ENCODE measurements at regions not wholly inside any gene's neighbourhood (a gene's known extent, or its start where the extent isn't known, plus 50 kb on each side); places are given as distances from the start of the nearest gene placed in this dataset.
"Not testable (repeated sequence)": the region's sequence is repeated elsewhere in the genome, so short reads cannot be mapped to it uniquely, and the experiment has no call there.

GRCh38 chr11:134939031-134939430, 527.0 kb upstream of the B3GAT1 start:
- no peak overlapping the region for H2AFZ ChIP-seq
- BruUV-seq (replicated peaks) = no TSS peak
- intact Hi-C loops (cut with micrococcal nuclease; ENCODE audit: unreplicated experiment) = no loop called here
- no peak overlapping the region for H3K27ac ChIP-seq
- H3F3A ChIP-seq (ENCODE audit: insufficient read depth, low read depth) = no peaks in the 10 kb centered on the region
- DNase-seq = no peak
- peaks cover 30% of the 10 kb centered on the region for H3K27me3 ChIP-seq (ENCODE audit: insufficient read depth, low read depth)
- no peaks in the 10 kb centered on the region for H3K4me1 ChIP-seq (replicated peaks; ENCODE audit: insufficient read depth)
- H3K4me2 ChIP-seq = no peak overlapping the region
- H3K9me2 ChIP-seq (ENCODE audit: insufficient read depth) = no peaks in the 10 kb centered on the region
- H3K79me2 ChIP-seq (ENCODE audit: low read depth) = no peaks in the 10 kb centered on the region
- TF ChIP-seq, protein P1, sequence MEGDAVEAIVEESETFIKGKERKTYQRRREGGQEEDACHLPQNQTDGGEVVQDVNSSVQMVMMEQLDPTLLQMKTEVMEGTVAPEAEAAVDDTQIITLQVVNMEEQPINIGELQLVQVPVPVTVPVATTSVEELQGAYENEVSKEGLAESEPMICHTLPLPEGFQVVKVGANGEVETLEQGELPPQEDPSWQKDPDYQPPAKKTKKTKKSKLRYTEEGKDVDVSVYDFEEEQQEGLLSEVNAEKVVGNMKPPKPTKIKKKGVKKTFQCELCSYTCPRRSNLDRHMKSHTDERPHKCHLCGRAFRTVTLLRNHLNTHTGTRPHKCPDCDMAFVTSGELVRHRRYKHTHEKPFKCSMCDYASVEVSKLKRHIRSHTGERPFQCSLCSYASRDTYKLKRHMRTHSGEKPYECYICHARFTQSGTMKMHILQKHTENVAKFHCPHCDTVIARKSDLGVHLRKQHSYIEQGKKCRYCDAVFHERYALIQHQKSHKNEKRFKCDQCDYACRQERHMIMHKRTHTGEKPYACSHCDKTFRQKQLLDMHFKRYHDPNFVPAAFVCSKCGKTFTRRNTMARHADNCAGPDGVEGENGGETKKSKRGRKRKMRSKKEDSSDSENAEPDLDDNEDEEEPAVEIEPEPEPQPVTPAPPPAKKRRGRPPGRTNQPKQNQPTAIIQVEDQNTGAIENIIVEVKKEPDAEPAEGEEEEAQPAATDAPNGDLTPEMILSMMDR (conservative IDR thresholded peaks at IDR 0.05) = no peak
- TF ChIP-seq EZH2 (IDR thresholded peaks at IDR 0.05; ENCODE audit: low read depth) = no peak
- CTCF ChIA-PET = no interaction called here
- H3K4me3 ChIP-seq = no peak overlapping the region
- no peaks in the 10 kb centered on the region for H4K20me1 ChIP-seq (ENCODE audit: insufficient read depth)
- H3K36me3 ChIP-seq (ENCODE audit: low read depth) = no peaks in the 10 kb centered on the region
- POLR2A ChIA-PET (ENCODE audit: unreplicated experiment) = no interaction called here
- no peaks in the 10 kb centered on the region for H3K9me3 ChIP-seq (ENCODE audit: insufficient read depth, low read depth)

GRCh38 chr11:134938212-134938611, 526.2 kb upstream of the B3GAT1 start:
- TF ChIP-seq, protein P1 (conservative IDR thresholded peaks at IDR 0.05) = no peak
- TF ChIP-seq EZH2 (IDR thresholded peaks at IDR 0.05; ENCODE audit: low read depth) = no peak
- Histone ChIP-seq H3K4me2 (no peak overlapping the region), H3K9me3 (ENCODE audit: insufficient read depth, low read depth) (no peaks in the 10 kb centered on the region), H4K20me1 (ENCODE audit: insufficient read depth) (no peaks in the 10 kb centered on the region), H3K79me2 (ENCODE audit: low read depth) (no peaks in the 10 kb centered on the region), H3K9me2 (ENCODE audit: insufficient read depth) (no peaks in the 10 kb centered on the region), H3K27ac (no peak overlapping the region), H3K36me3 (ENCODE audit: low read depth) (no peaks in the 10 kb centered on the region), H3K4me3 (no peak overlapping the region), H3F3A (ENCODE audit: insufficient read depth, low read depth) (no peaks in the 10 kb centered on the region), H3K4me1 (replicated peaks; ENCODE audit: insufficient read depth) (no peaks in the 10 kb centered on the region), H3K27me3 (ENCODE audit: insufficient read depth, low read depth) (peaks cover 25% of the 10 kb centered on the region), H2AFZ (no peak overlapping the region)
- ChIA-PET POLR2A (ENCODE audit: unreplicated experiment) (no interaction called here), CTCF (no interaction called here)
- DNase-seq = no peak
- intact Hi-C loops (cut with micrococcal nuclease; ENCODE audit: unreplicated experiment) = no loop called here
- no TSS peak for BruUV-seq (replicated peaks)

DNA sequence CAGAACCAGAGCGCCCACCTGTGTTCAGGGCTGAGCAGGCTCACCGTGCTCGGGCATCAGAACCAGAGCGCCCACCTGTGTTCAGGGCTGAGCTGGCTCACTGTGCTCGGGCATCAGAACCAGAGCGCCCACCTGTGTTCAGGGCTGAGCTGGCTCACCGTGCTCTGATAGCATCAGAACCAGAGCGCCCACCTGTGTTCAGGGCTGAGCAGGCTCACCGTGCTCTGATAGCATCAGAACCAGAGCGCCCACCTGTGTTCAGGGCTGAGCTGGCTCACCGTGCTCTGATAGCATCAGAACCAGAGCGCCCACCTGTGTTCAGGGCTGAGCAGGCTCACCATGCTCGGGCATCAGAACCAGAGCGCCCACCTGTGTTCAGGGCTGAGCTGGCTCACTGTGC, 525.2 kb upstream of the B3GAT1 start:
- BruUV-seq (replicated peaks); H3K4me1 ChIP-seq (replicated peaks; ENCODE audit: insufficient read depth); H3K9me2 ChIP-seq (ENCODE audit: insufficient read depth); POLR2A ChIA-PET (ENCODE audit: unreplicated experiment); H3K4me2 ChIP-seq; CTCF ChIA-PET; H4K20me1 ChIP-seq (ENCODE audit: insufficient read depth); DNase-seq; H3K79me2 ChIP-seq (ENCODE audit: low read depth); H3F3A ChIP-seq (ENCODE audit: insufficient read depth, low read depth); H3K9me3 ChIP-seq (ENCODE audit: insufficient read depth, low read depth); H3K4me3 ChIP-seq; H2AFZ ChIP-seq; intact Hi-C loops (cut with micrococcal nuclease; ENCODE audit: unreplicated experiment); H3K27ac ChIP-seq; H3K36me3 ChIP-seq (ENCODE audit: low read depth): not testable (repeated sequence)
- H3K27me3 ChIP-seq (ENCODE audit: insufficient read depth, low read depth) = peaks cover 25% of the 10 kb centered on the region

- no peak for DNase-seq
- Histone ChIP-seq H3K4me1 (replicated peaks; ENCODE audit: insufficient read depth) (no peaks in the 10 kb centered on the region), H2AFZ (no peak overlapping the region), H3K9me2 (ENCODE audit: insufficient read depth) (no peaks in the 10 kb centered on the region), H3K27ac (no peak overlapping the region), H3K9me3 (ENCODE audit: insufficient read depth, low read depth) (0 out of 2 replicates have a peak, but pooled peaks cover 5% of the 10 kb centered on the region), H3K79me2 (ENCODE audit: low read depth) (no peaks in the 10 kb centered on the region), H3K36me3 (ENCODE audit: low read depth) (no peaks in the 10 kb centered on the region), H3F3A (ENCODE audit: insufficient read depth, low read depth) (no peaks in the 10 kb centered on the region), H3K4me3 (no peak overlapping the region), H3K4me2 (no peak overlapping the region), H3K27me3 (ENCODE audit: insufficient read depth, low read depth) (peaks cover 27% of the 10 kb centered on the region), H4K20me1 (ENCODE audit: insufficient read depth) (no peaks in the 10 kb centered on the region)
- ChIA-PET POLR2A (ENCODE audit: unreplicated experiment) (no interaction called here), CTCF (no interaction called here)
- no peak for TF ChIP-seq EZH2 (IDR thresholded peaks at IDR 0.05; ENCODE audit: low read depth)
- TF ChIP-seq, protein P1 (conservative IDR thresholded peaks at IDR 0.05) = no peak
- intact Hi-C loops (cut with micrococcal nuclease; ENCODE audit: unreplicated experiment) = no loop called here
- BruUV-seq (replicated peaks) = no TSS peak
Observed at GRCh38 chr11:134932761-134933160, 520.7 kb upstream of the B3GAT1 start.
